K562 (cell line): ENCODE measurements at regions not wholly inside any gene's neighbourhood (a gene's known extent, or its start where the extent isn't known, plus 50 kb on each side); places are given as distances from the start of the nearest gene placed in this dataset.

Experiments used
- CHD4 ChIP-seq: fragments of 200-600 bp; sonication (generic); IDR thresholded peaks from 3 replicates; pipeline ENCODE4 v1.6.1; 2012; ENCODE audit warnings: low read depth, mild to moderate bottlenecking, mixed read lengths, low read length, inconsistent platforms; ENCODE audit not compliant: insufficient read depth, insufficient replicate concordance, poor library complexity, severe bottlenecking
- EP300 ChIP-seq: IDR thresholded peaks from 2 replicates; pipeline ENCODE4 v1.6.1; 2012; ENCODE audit warnings: low read length, improper control_type of control experiment
- KDM1A ChIP-seq, 2 experiments: fragments of 450-650 bp; IDR thresholded peaks; 2 replicates each; pipeline ENCODE4 v1.6.1; 2016; ENCODE audit warnings: mild to moderate bottlenecking in 2 of 2
- POLR2A ChIP-seq: fragments of 450-650 bp; conservative IDR thresholded peaks from 2 replicates; pipeline ENCODE4 v1.6.1; 2016
- RBBP5 ChIP-seq: fragments of 200-600 bp; sonication (generic); IDR thresholded peaks from 2 replicates; pipeline ENCODE4 v1.6.1; 2012; ENCODE audit warnings: borderline replicate concordance, mild to moderate bottlenecking, low read length, control low read depth, inconsistent platforms; ENCODE audit not compliant: insufficient read depth, poor library complexity, severe bottlenecking
- SIX5 ChIP-seq, 2 experiments: IDR thresholded peaks; 2 replicates each; pipeline ENCODE4 v1.6.1; 2011; ENCODE audit warnings: low read length in 2 of 2, borderline replicate concordance in 1 of 2, low read depth in 1 of 2, mild to moderate bottlenecking in 1 of 2, moderate library complexity in 1 of 2; ENCODE audit not compliant: insufficient read depth in 1 of 2
- ZNF311 ChIP-seq: fragments of 250-450 bp; sonication (Bioruptor Pico); IDR thresholded peaks from 2 replicates; pipeline ENCODE4 v1.4.0; 2020; ENCODE audit warnings: mild to moderate bottlenecking, moderate library complexity
- TF ChIP-seq, protein P1 (sequence below), 3 experiments: IDR thresholded peaks in 2 of 3; conservative IDR thresholded peaks in 1 of 3; 2 replicates each; pipeline ENCODE4 v1.5.1; 2011 to 2012; ENCODE audit warnings: low read length in 3 of 3, mild to moderate bottlenecking in 3 of 3, control low read depth in 2 of 3, improper control_type of control experiment in 1 of 3, inconsistent platforms in 1 of 3, low read depth in 1 of 3, mixed read lengths in 1 of 3, moderate library complexity in 1 of 3; ENCODE audit not compliant: insufficient read depth in 2 of 3
- TF ChIP-seq, protein P2 (sequence below): fragments of 450-650 bp; formaldehyde crosslinking; IDR thresholded peaks from 2 replicates; pipeline ENCODE4 v1.4.0; 2022; ENCODE audit warnings: mild to moderate bottlenecking, moderate library complexity
- TF ChIP-seq, protein P3 (sequence below): sonication (generic); formaldehyde crosslinking; IDR thresholded peaks from 2 replicates; pipeline ENCODE4 v1.9.0; 2022; ENCODE audit warnings: mild to moderate bottlenecking, missing genetic modification reagents

DNA sequence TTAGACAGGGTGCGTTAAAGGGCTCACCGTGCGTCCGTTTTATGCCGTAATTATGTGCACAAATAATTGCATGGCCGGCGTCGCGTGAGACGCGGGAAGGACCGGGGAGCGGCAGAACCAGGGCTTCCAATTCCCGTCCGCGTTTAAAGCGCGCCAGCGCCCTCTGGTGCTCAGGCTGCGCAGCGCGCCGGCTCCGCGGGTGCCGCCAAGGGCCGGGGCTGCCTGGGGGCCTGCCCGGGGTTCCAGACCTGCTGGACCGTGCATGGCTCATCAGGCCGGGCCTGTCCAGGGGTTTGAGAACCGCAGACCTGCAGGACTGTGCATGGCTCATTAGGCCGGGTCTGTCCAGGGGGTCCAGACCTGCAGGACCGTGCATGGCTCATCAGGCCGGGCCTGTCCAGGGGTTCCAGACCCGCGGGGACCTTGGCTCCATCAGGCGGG lies 369.0 kb downstream of the THBS2 start:
- no peak for TF ChIP-seq POLR2A
- no peak for TF ChIP-seq CHD4
- no peak for TF ChIP-seq KDM1A (IDR thresholded peaks at IDR 0.05)
- TF ChIP-seq, protein P1, sequence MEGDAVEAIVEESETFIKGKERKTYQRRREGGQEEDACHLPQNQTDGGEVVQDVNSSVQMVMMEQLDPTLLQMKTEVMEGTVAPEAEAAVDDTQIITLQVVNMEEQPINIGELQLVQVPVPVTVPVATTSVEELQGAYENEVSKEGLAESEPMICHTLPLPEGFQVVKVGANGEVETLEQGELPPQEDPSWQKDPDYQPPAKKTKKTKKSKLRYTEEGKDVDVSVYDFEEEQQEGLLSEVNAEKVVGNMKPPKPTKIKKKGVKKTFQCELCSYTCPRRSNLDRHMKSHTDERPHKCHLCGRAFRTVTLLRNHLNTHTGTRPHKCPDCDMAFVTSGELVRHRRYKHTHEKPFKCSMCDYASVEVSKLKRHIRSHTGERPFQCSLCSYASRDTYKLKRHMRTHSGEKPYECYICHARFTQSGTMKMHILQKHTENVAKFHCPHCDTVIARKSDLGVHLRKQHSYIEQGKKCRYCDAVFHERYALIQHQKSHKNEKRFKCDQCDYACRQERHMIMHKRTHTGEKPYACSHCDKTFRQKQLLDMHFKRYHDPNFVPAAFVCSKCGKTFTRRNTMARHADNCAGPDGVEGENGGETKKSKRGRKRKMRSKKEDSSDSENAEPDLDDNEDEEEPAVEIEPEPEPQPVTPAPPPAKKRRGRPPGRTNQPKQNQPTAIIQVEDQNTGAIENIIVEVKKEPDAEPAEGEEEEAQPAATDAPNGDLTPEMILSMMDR (IDR thresholded peaks at IDR 0.05 in 2 of 3, conservative IDR thresholded peaks at IDR 0.05 in 1 of 3; ENCODE audit: insufficient read depth in 2 of 3, low read depth in 1 of 3, low read length in 3 of 3): peak; percentile 88 to 94 (median 89)
- TF ChIP-seq SIX5 (IDR thresholded peaks at IDR 0.05; ENCODE audit: borderline replicate concordance in 1 of 2, insufficient read depth in 1 of 2, low read depth in 1 of 2, low read length in 2 of 2): no peak
- no peak for TF ChIP-seq RBBP5
- TF ChIP-seq EP300: no peak
- TF ChIP-seq, protein P2, sequence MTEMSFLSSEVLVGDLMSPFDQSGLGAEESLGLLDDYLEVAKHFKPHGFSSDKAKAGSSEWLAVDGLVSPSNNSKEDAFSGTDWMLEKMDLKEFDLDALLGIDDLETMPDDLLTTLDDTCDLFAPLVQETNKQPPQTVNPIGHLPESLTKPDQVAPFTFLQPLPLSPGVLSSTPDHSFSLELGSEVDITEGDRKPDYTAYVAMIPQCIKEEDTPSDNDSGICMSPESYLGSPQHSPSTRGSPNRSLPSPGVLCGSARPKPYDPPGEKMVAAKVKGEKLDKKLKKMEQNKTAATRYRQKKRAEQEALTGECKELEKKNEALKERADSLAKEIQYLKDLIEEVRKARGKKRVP (CRISPR knock-in tag): no peak
- no peak for TF ChIP-seq ZNF311
- TF ChIP-seq, protein P3, sequence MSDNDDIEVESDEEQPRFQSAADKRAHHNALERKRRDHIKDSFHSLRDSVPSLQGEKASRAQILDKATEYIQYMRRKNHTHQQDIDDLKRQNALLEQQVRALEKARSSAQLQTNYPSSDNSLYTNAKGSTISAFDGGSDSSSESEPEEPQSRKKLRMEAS: no peak
